ENCODE measurements at regions not wholly inside any gene's neighbourhood (a gene's known extent, or its start where the extent isn't known, plus 50 kb on each side); places are given as distances from the start of the nearest gene placed in this dataset.

DNA sequence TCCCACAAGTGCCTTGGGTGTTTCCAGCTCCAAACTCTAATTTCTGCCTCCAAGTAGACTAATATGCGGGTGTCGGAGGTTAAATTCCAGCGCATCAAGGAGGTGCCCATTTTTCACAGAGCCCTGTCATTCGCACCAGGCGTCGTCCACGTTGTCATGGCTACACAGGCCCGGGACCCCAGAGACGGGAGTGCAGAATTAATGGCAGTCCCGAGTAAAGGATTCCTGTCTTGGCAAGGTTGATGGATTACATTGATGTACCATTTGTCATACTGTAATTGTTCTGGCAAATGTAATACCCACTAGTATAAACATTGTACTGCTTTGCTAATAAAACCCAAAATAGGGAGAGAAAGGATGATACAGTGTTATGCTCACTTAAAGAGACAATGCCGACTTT lies 222.9 kb upstream of the MYL2 start:
- TF ChIP-seq CTCF (IDR thresholded peaks at IDR 0.05) (no peak), POLR2A (IDR thresholded peaks at IDR 0.05) (no peak), POLR2AphosphoS5 (IDR thresholded peaks at IDR 0.05) (no peak)
